Transverse colon (tissue), 4 donors: ENCODE measurements at regions not wholly inside any gene's neighbourhood (a gene's known extent, or its start where the extent isn't known, plus 50 kb on each side); places are given as distances from the start of the nearest gene placed in this dataset.

Experiments used
- CTCF ChIP-seq, 5 experiments: fragments of 200-600 bp in 3 of 5; fragments of 450-650 bp in 2 of 5; sonication (generic) in 3 of 5; IDR thresholded peaks; 1 replicate in 2 of 5; 2 replicates in 3 of 5; pipeline ENCODE4 v1.5.1; 2016 to 2017; ENCODE audit warnings: antibody characterized with exemption in 5 of 5, inconsistent platforms in 3 of 5, mild to moderate bottlenecking in 2 of 5, moderate library complexity in 1 of 5
- POLR2A ChIP-seq: fragments of 450-650 bp; IDR thresholded peaks from one replicate; pipeline ENCODE4 v1.6.1; 2016; ENCODE audit warnings: antibody characterized with exemption, mild to moderate bottlenecking, moderate library complexity
- POLR2AphosphoS5 ChIP-seq, 3 donors: sonication (generic); formaldehyde crosslinking; IDR thresholded peaks; one replicate each; pipeline ENCODE4 v1.6.1; 2016; ENCODE audit warnings: antibody characterized with exemption in 3 of 3

GRCh38 chr4:14850455-14851097 lies 151.7 kb upstream of the CPEB2 start:
- TF ChIP-seq CTCF (IDR thresholded peaks at IDR 0.05) (no peak), POLR2A (no peak), POLR2AphosphoS5 (IDR thresholded peaks at IDR 0.05) (no peak)
